HepG2 (cell line): ENCODE measurements at regions not wholly inside any gene's neighbourhood (a gene's known extent, or its start where the extent isn't known, plus 50 kb on each side); places are given as distances from the start of the nearest gene placed in this dataset.

Experiments used
- ATAC-seq: fragments of 200-7000 bp; cut with Tn5 transposase; 3 replicates; pipeline ENCODE4 v1.9.1; 2020; ENCODE audit warnings: mild to moderate bottlenecking, moderate library complexity
- BruUV-seq: library from RNA; stranded (reverse); fragments of 400-500 nt; replicated peaks from 2 replicates; lab custom pipeline; 2021; lab: Mats Ljungman, UMichigan
- CTCF ChIA-PET: fragments of 300-600 bp; formaldehyde crosslinking; extraction: SDS; loops from one replicate; lab custom pipeline; 2021; ENCODE audit warnings: low total read pairs, inconsistent platforms, low intra/inter-chr PET ratio; lab: Yijun Ruan, JAX
- POLR2A ChIA-PET: fragments of 350-600 bp; sonication (Branson Sonifier 250); formaldehyde crosslinking; loops from one replicate; lab custom pipeline; 2020; ENCODE audit warnings: antibody characterized with exemption, inconsistent platforms; lab: Yijun Ruan, JAX
- DNase-seq: peaks from one replicate; pipeline ENCODE4 v3.0.0-alpha.2; 2015; ENCODE audit warnings: low spot score
- FAIRE-seq: peaks from 3 replicates; lab custom pipeline; 2011; peaks lifted over from hg19 to GRCh38; lab: Jason Lieb, UNC
- H2AFZ ChIP-seq: one replicate; pipeline ENCODE4 v1.6.1; 2011; ENCODE audit warnings: low read length, inconsistent platforms
- H3K27ac ChIP-seq: fragments of 300-600 bp; 3 replicates; pipeline ENCODE4 v1.8.0; 2011; ENCODE audit warnings: mixed run types, mild to moderate bottlenecking, mixed read lengths, low read length, inconsistent platforms; ENCODE audit not compliant: insufficient read depth; ENCODE audit errors: extremely low read length
- H3K27me3 ChIP-seq, 2 experiments: fragments of 200-600 bp in 1 of 2; 2 replicates in 1 of 2; 3 replicates in 1 of 2; pipeline versions ENCODE4 v1.6.0 to v1.8.0; 2011; ENCODE audit warnings: low read length in 2 of 2, mild to moderate bottlenecking in 2 of 2, moderate library complexity in 2 of 2, inconsistent platforms in 1 of 2; ENCODE audit not compliant: insufficient read depth in 2 of 2, control insufficient read depth in 1 of 2
- H3K36me3 ChIP-seq, 2 experiments: fragments of 200-600 bp in 1 of 2; replicated peaks in 1 of 2; 2 replicates in 1 of 2; 3 replicates in 1 of 2; pipeline versions ENCODE4 v1.5.1 to v1.8.0; 2011; ENCODE audit warnings: low read length in 2 of 2, inconsistent platforms in 1 of 2; ENCODE audit not compliant: insufficient read depth in 2 of 2, control insufficient read depth in 1 of 2
- H3K4me1 ChIP-seq: 2 replicates; pipeline ENCODE4 v1.5.1; 2012; ENCODE audit warnings: low read length, inconsistent platforms; ENCODE audit not compliant: insufficient read depth
- H3K4me2 ChIP-seq: 2 replicates; pipeline ENCODE4 v1.6.0; 2011; ENCODE audit warnings: low read depth, low read length, inconsistent platforms
- H3K4me3 ChIP-seq, 3 experiments: fragments of 200-600 bp in 1 of 3; sonication (generic), shearing (Covaris generic) in 1 of 3; replicated peaks in 1 of 3; 2 replicates each; pipeline ENCODE4 v1.5.1; 2011 to 2016; ENCODE audit warnings: low read length in 3 of 3, inconsistent platforms in 2 of 3, low read depth in 2 of 3, mild to moderate bottlenecking in 2 of 3, control low read depth in 1 of 3, mixed read lengths in 1 of 3; ENCODE audit not compliant: insufficient read depth in 1 of 3
- H3K79me2 ChIP-seq: one replicate; pipeline ENCODE4 v1.6.1; 2011; ENCODE audit warnings: low read length, inconsistent platforms; ENCODE audit not compliant: insufficient read depth
- H3K9ac ChIP-seq: 2 replicates; pipeline ENCODE4 v1.6.0; 2011; ENCODE audit warnings: mild to moderate bottlenecking, low read depth, low read length, inconsistent platforms; ENCODE audit not compliant: insufficient read depth
- H3K9me3 ChIP-seq: 2 replicates; pipeline ENCODE4 v1.5.1; 2012; ENCODE audit warnings: mild to moderate bottlenecking, low read length
- H4K20me1 ChIP-seq: 2 replicates; pipeline ENCODE4 v1.6.0; 2011; ENCODE audit warnings: inconsistent platforms, mild to moderate bottlenecking, low read length, moderate library complexity; ENCODE audit not compliant: insufficient read depth
- CAMTA2 ChIP-seq: sonication (generic); formaldehyde crosslinking; IDR thresholded peaks from 2 replicates; pipeline ENCODE4 v1.4.0; 2020; ENCODE audit warnings: mild to moderate bottlenecking, missing genetic modification reagents, borderline replicate concordance
- CC2D1A ChIP-seq: sonication (generic); formaldehyde crosslinking; IDR thresholded peaks from 2 replicates; pipeline ENCODE4 v1.8.1; 2023; ENCODE audit warnings: mild to moderate bottlenecking, missing genetic modification reagents
- FOXC1 ChIP-seq: sonication (generic); formaldehyde crosslinking; IDR thresholded peaks from 2 replicates; pipeline ENCODE4 v1.8.0; 2022; ENCODE audit warnings: mild to moderate bottlenecking, missing genetic modification reagents, borderline replicate concordance
- LCORL ChIP-seq, 2 experiments: fragments of 450-650 bp in 1 of 2; sonication (generic) in 1 of 2; formaldehyde crosslinking in 1 of 2; IDR thresholded peaks; 2 replicates each; pipeline versions ENCODE4 v1.5.0 to v1.6.1; 2017 to 2020; ENCODE audit warnings: antibody characterized with exemption in 1 of 2, missing genetic modification reagents in 1 of 2
- NKX3-1 ChIP-seq: sonication (generic); formaldehyde crosslinking; IDR thresholded peaks from 2 replicates; pipeline ENCODE4 v1.5.0; 2020; ENCODE audit warnings: missing genetic modification reagents
- PCBP2 ChIP-seq: fragments of 200-400 bp; formaldehyde crosslinking; optimal IDR thresholded peaks from 2 replicates; pipeline ENCODE3; 2018; ENCODE audit warnings: low read length, low read depth; ENCODE audit not compliant: poor library complexity, severe bottlenecking
- POLR2AphosphoS5 ChIP-seq: IDR thresholded peaks from 2 replicates; pipeline ENCODE4 v1.6.1; 2012; ENCODE audit warnings: low read depth, low read length
- REXO4 ChIP-seq: sonication (generic); formaldehyde crosslinking; IDR thresholded peaks from 2 replicates; pipeline ENCODE4 v1.8.0; 2022; ENCODE audit warnings: missing genetic modification reagents, mild to moderate bottlenecking, borderline replicate concordance
- ZNF296 ChIP-seq: sonication (generic); formaldehyde crosslinking; conservative IDR thresholded peaks from 2 replicates; pipeline ENCODE4 v1.5.0; 2020; ENCODE audit warnings: mild to moderate bottlenecking, missing genetic modification reagents
- ZNF839 ChIP-seq: sonication (generic); formaldehyde crosslinking; IDR thresholded peaks from 2 replicates; pipeline ENCODE4 v1.4.0; 2020; ENCODE audit warnings: missing genetic modification reagents, mild to moderate bottlenecking, borderline replicate concordance
- WGBS: methylation state at CpG from one replicate; pipeline ENCODE4 v1.1.6; 2017; ENCODE audit warnings: low lambda C conversion rate; 5-methylcytosine and 5-hydroxymethylcytosine counted together
- in situ Hi-C: cut with HindIII; loops from 2 replicates; pipeline ENCODE4 v1.10.0; 2017; ENCODE audit warnings: low pct_unique_long_range_greater_than_20kb; ENCODE audit not compliant: extremely low pct_ligation_motif_present
- intact Hi-C: fragments of 100-400 bp; cut with micrococcal nuclease; formaldehyde crosslinking; loops from one replicate; pipeline ENCODE4 v1.10.0; 2022; ENCODE audit not compliant: unreplicated experiment
- TF ChIP-seq, protein P1 (sequence below): IDR thresholded peaks from 2 replicates; pipeline ENCODE4 v1.6.1; 2018; ENCODE audit warnings: missing genetic modification reagents
- TF ChIP-seq, protein P2 (sequence below): sonication (generic); formaldehyde crosslinking; IDR thresholded peaks from 2 replicates; pipeline ENCODE4 v1.5.1; 2020; ENCODE audit warnings: mild to moderate bottlenecking, missing genetic modification reagents, moderate library complexity

DNA sequence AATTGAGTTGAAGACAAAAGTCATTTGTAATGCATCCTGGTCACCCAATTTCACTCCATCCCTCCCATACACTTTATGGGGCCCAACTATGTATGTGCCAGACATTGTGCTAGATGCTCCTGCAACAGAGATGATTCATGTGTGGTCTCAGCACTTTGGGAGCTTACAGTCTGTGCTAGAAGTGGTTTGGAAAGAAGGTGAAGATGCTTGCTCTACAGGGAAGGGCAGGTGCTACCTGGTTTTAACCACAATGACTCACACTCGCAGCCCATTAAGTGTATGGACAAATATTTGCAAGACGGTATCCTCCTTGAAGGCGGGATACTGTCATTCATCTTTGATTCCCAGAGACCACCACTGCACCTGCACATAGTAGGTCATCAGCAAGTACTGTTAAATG, 257.6 kb downstream of the OTUD1 start:
- H3K79me2 ChIP-seq, result no peaks in the 10 kb centered on the region
- ATAC-seq (no peak), FAIRE-seq (no peak), DNase-seq (no peak)
- H2AFZ ChIP-seq, result no peak overlapping the region
- POLR2A ChIA-PET, result no interaction called here
- intact Hi-C loops, result no loop called here
- in situ Hi-C loops, result loop anchor here (10.0 to 25.0 kb wide), 2 partner anchors 382 to 534 kb away; no protein-coding TSS in a partner anchor
- H3K4me3 ChIP-seq, result no peak overlapping the region
- H3K36me3 ChIP-seq, result no peaks in the 10 kb centered on the region
- TF ChIP-seq PCBP2 (no peak), NKX3-1 (CRISPR knock-in tag) (no peak), REXO4 (CRISPR knock-in tag) (no peak), ZNF839 (CRISPR knock-in tag) (no peak), FOXC1 (CRISPR knock-in tag) (no peak), LCORL (IDR thresholded peaks at IDR 0.05) (no peak), LCORL (CRISPR knock-in tag; IDR thresholded peaks at IDR 0.05) (no peak), CC2D1A (CRISPR knock-in tag) (no peak), POLR2AphosphoS5 (no peak), ZNF296 (CRISPR knock-in tag) (no peak), CAMTA2 (no peak)
- TF ChIP-seq, protein P1, sequence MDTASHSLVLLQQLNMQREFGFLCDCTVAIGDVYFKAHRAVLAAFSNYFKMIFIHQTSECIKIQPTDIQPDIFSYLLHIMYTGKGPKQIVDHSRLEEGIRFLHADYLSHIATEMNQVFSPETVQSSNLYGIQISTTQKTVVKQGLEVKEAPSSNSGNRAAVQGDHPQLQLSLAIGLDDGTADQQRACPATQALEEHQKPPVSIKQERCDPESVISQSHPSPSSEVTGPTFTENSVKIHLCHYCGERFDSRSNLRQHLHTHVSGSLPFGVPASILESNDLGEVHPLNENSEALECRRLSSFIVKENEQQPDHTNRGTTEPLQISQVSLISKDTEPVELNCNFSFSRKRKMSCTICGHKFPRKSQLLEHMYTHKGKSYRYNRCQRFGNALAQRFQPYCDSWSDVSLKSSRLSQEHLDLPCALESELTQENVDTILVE, result no peak
- TF ChIP-seq, protein P2, sequence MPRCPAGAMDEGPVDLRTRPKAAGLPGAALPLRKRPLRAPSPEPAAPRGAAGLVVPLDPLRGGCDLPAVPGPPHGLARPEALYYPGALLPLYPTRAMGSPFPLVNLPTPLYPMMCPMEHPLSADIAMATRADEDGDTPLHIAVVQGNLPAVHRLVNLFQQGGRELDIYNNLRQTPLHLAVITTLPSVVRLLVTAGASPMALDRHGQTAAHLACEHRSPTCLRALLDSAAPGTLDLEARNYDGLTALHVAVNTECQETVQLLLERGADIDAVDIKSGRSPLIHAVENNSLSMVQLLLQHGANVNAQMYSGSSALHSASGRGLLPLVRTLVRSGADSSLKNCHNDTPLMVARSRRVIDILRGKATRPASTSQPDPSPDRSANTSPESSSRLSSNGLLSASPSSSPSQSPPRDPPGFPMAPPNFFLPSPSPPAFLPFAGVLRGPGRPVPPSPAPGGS (CRISPR knock-in tag), result no peak
- no peaks in the 10 kb centered on the region for H4K20me1 ChIP-seq
- peaks cover 4 to 28% of the 10 kb centered on the region in 2 experiments; a peak in 3 of 5 replicates for H3K27me3 ChIP-seq
- H3K4me1 ChIP-seq, result no peaks in the 10 kb centered on the region
- no peaks in the 10 kb centered on the region for H3K9me3 ChIP-seq
- 6% methylated on average over 3 of the region's 3 CpGs for WGBS
- no TSS peak for BruUV-seq
- CTCF ChIA-PET, result no interaction called here
- no peak overlapping the region for H3K9ac ChIP-seq
- H3K27ac ChIP-seq, result no peak overlapping the region
- H3K4me2 ChIP-seq, result no peak overlapping the region
